CD4-positive, alpha-beta T cell (primary cell): ENCODE measurements at regions not wholly inside any gene's neighbourhood (a gene's known extent, or its start where the extent isn't known, plus 50 kb on each side); places are given as distances from the start of the nearest gene placed in this dataset.

Experiments used
- ATAC-seq: fragments of 200-7000 bp; cut with Tn5 transposase; one replicate; pipeline ENCODE4 v1.10.0; 2022; ENCODE audit warnings: mild to moderate bottlenecking; ENCODE audit not compliant: poor library complexity
- CTCF ChIA-PET: fragments of 350-600 bp; sonication (Branson Sonifier 250); formaldehyde crosslinking; loops from one replicate; lab custom pipeline; 2021; ENCODE audit warnings: antibody characterized with exemption, inconsistent platforms; lab: Charles Lee
- POLR2A ChIA-PET: fragments of 350-600 bp; sonication (Branson Sonifier 250); formaldehyde crosslinking; loops from one replicate; lab custom pipeline; 2021; ENCODE audit warnings: antibody characterized with exemption, inconsistent platforms; lab: Charles Lee
- DNase-seq, 14 experiments: peaks; one replicate each; pipeline ENCODE4 v3.0.0-alpha.2; 2013 to 2020; ENCODE audit warnings: mixed read lengths in 2 of 14
- H3K27ac ChIP-seq, 2 donors: one replicate each; pipeline versions ENCODE4 v1.5.1 to v1.7.0; 2013; ENCODE audit warnings: low read length in 2 of 2, low read depth in 1 of 2, mild to moderate bottlenecking in 1 of 2
- H3K27me3 ChIP-seq, 2 experiments: 1 replicate in 1 of 2; 2 replicates in 1 of 2; pipeline versions ENCODE4 v1.6.1 to v1.7.0; 2013; ENCODE audit warnings: low read length in 2 of 2, control low read depth in 1 of 2, mild to moderate bottlenecking in 1 of 2, moderate library complexity in 1 of 2; ENCODE audit not compliant: insufficient read depth in 2 of 2, control insufficient read depth in 1 of 2
- H3K36me3 ChIP-seq: one replicate; pipeline ENCODE4 v1.6.1; 2013; ENCODE audit warnings: low read length, control low read depth; ENCODE audit not compliant: insufficient read depth
- H3K4me1 ChIP-seq: one replicate; pipeline ENCODE4 v1.6.1; 2013; ENCODE audit warnings: low read length, control low read depth; ENCODE audit not compliant: insufficient read depth
- H3K4me3 ChIP-seq: one replicate; pipeline ENCODE4 v1.5.1; 2013; ENCODE audit warnings: mild to moderate bottlenecking, low read length, moderate library complexity
- H3K9me3 ChIP-seq, 2 experiments: 1 replicate in 1 of 2; 2 replicates in 1 of 2; pipeline versions ENCODE4 v1.6.1 to v1.7.0; 2013; ENCODE audit warnings: low read length in 2 of 2, mild to moderate bottlenecking in 2 of 2, control low read depth in 1 of 2, moderate library complexity in 1 of 2; ENCODE audit not compliant: control insufficient read depth in 1 of 2, insufficient read depth in 1 of 2
- H3K27ac Mint-ChIP-seq: one replicate; pipeline ENCODE4 v1.8.0; 2020; ENCODE audit warnings: mixed read lengths
- H3K27me3 Mint-ChIP-seq: one replicate; pipeline ENCODE4 v1.8.0; 2021; ENCODE audit warnings: mixed read lengths
- H3K36me3 Mint-ChIP-seq: one replicate; pipeline ENCODE4 v1.8.0; 2021; ENCODE audit warnings: low read depth, mixed read lengths
- H3K4me1 Mint-ChIP-seq: one replicate; pipeline ENCODE4 v1.8.0; 2021; ENCODE audit warnings: low read depth, mixed read lengths
- H3K4me3 Mint-ChIP-seq: one replicate; pipeline ENCODE4 v1.8.0; 2020; ENCODE audit warnings: mild to moderate bottlenecking, mixed read lengths
- H3K9me3 Mint-ChIP-seq: one replicate; pipeline ENCODE4 v1.8.0; 2020; ENCODE audit warnings: mixed read lengths
- CTCF ChIP-seq: fragments of 200-600 bp; IDR thresholded peaks from one replicate; pipeline ENCODE4 v1.8.0; 2022; ENCODE audit warnings: antibody characterized with exemption, mild to moderate bottlenecking
- intact Hi-C, 2 experiments: fragments of 100-400 bp; cut with DNase I in 1 of 2; cut with micrococcal nuclease in 1 of 2; formaldehyde crosslinking; loops; one replicate each; pipeline versions ENCODE4 v1.15.1 to v1.9.0; 2023 to 2025; cut with DNase I, micrococcal nuclease

GRCh38 chr16:13437413-13437795 is 482.6 kb upstream of the ERCC4 start:
- H3K27ac ChIP-seq, result no peak overlapping the region
- no peak overlapping the region for H3K4me3 ChIP-seq
- H3K4me1 ChIP-seq, result no peaks in the 10 kb centered on the region
- no peaks in the 10 kb centered on the region for H3K27me3 Mint-ChIP-seq
- no peak overlapping the region for H3K27ac Mint-ChIP-seq
- no peak for TF ChIP-seq CTCF
- POLR2A ChIA-PET, result no interaction called here
- H3K9me3 ChIP-seq, result peaks cover 0 to 3% of the 10 kb centered on the region in 2 experiments
- H3K36me3 ChIP-seq, result no peaks in the 10 kb centered on the region
- CTCF ChIA-PET, result no interaction called here
- no peak for DNase-seq
- H3K27me3 ChIP-seq, result no peaks in the 10 kb centered on the region
- no peaks in the 10 kb centered on the region for H3K4me1 Mint-ChIP-seq
- H3K36me3 Mint-ChIP-seq, result no peaks in the 10 kb centered on the region
- no peak overlapping the region for H3K4me3 Mint-ChIP-seq
- no peak for ATAC-seq
- peaks cover 2% of the 10 kb centered on the region for H3K9me3 Mint-ChIP-seq
- intact Hi-C loops, result no loop called here

DNA sequence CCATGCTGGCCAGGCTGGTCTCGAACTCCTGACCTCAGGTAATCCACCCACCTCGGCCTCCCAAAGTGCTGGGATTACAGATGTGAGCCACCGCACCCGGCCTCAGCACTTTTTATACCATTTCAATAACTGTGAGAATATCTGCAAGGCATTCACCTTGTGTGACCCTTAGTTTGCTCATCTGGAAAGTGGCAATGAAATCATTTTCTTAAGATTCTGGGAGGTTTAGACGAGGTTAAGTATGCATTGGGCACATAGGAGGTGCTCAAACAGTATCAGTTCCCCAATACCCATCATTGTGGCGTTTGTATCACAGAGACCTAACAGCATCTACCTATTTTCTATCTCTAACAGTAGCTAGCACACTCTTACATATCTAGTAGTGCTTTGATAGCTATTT is 481.9 kb upstream of the ERCC4 start:
- H3K4me1 Mint-ChIP-seq, result no peaks in the 10 kb centered on the region
- Histone ChIP-seq H3K4me3 (no peak overlapping the region), H3K4me1 (no peaks in the 10 kb centered on the region), H3K27me3 (no peaks in the 10 kb centered on the region), H3K36me3 (no peaks in the 10 kb centered on the region), H3K27ac (no peak overlapping the region), H3K9me3 (peaks cover 0 to 3% of the 10 kb centered on the region in 2 experiments)
- peaks cover 2% of the 10 kb centered on the region for H3K9me3 Mint-ChIP-seq
- H3K36me3 Mint-ChIP-seq, result no peaks in the 10 kb centered on the region
- intact Hi-C loops, result no loop called here
- ChIA-PET CTCF (no interaction called here), POLR2A (no interaction called here)
- no peak overlapping the region for H3K4me3 Mint-ChIP-seq
- DNase-seq, result no peak
- no peak overlapping the region for H3K27ac Mint-ChIP-seq
- TF ChIP-seq CTCF, result no peak
- no peak for ATAC-seq
- peaks cover 1% of the 10 kb centered on the region for H3K27me3 Mint-ChIP-seq

- H3K4me3 ChIP-seq, result no peak overlapping the region
- Mint-ChIP-seq H3K27ac (no peak overlapping the region), H3K9me3 (peaks cover 2% of the 10 kb centered on the region), H3K36me3 (no peaks in the 10 kb centered on the region), H3K4me3 (no peak overlapping the region), H3K27me3 (peaks cover 3% of the 10 kb centered on the region), H3K4me1 (no peaks in the 10 kb centered on the region)
- no peak for TF ChIP-seq CTCF
- H3K27ac ChIP-seq, result no peak overlapping the region
- intact Hi-C loops, result no loop called here
- CTCF ChIA-PET, result no interaction called here
- POLR2A ChIA-PET, result no interaction called here
- DNase-seq (no peak), ATAC-seq (no peak)
- H3K27me3 ChIP-seq, result no peaks in the 10 kb centered on the region
- no peaks in the 10 kb centered on the region for H3K36me3 ChIP-seq
- no peaks in the 10 kb centered on the region for H3K4me1 ChIP-seq
- H3K9me3 ChIP-seq, result peaks cover 0 to 3% of the 10 kb centered on the region in 2 experiments
These were observed 480.2 kb upstream of the ERCC4 start for GRCh38 chr16:13439766-13440165.
